ENCODE measurements at regions not wholly inside any gene's neighbourhood (a gene's known extent, or its start where the extent isn't known, plus 50 kb on each side); places are given as distances from the start of the nearest gene placed in this dataset.

DNA sequence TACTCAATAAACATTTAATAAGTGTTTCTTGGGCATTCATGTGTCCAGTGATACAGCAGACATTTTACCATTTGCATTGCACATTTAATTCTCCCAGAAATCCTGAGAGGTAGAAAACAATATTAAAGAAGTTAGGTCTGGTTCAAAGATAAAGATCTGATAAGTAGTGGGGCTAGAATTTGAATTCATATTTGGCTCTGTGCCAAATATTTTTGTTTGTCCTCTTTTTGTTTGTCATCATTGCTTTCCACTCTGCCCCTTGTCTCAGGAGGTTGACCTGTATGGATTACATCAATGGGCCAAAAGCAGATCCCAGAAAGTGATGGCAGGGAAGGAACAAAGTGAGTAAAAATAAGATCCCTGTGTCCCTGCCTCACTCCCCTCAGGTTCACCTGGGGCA, 441.9 kb upstream of the PKDCC start:
- peak overlapping the region; percentile 7 to 71 (median 44) for H3K27ac ChIP-seq
- H3K4me3 ChIP-seq: no peak overlapping the region
- H3K36me3 ChIP-seq: no peaks in the 10 kb centered on the region
- no peaks in the 10 kb centered on the region for H3K9me3 ChIP-seq
- TF ChIP-seq EP300 (IDR thresholded peaks at IDR 0.05): no peak
- TF ChIP-seq POLR2AphosphoS5 (IDR thresholded peaks at IDR 0.05): no peak
- TF ChIP-seq POLR2A (IDR thresholded peaks at IDR 0.05): no peak
- TF ChIP-seq, protein P1, sequence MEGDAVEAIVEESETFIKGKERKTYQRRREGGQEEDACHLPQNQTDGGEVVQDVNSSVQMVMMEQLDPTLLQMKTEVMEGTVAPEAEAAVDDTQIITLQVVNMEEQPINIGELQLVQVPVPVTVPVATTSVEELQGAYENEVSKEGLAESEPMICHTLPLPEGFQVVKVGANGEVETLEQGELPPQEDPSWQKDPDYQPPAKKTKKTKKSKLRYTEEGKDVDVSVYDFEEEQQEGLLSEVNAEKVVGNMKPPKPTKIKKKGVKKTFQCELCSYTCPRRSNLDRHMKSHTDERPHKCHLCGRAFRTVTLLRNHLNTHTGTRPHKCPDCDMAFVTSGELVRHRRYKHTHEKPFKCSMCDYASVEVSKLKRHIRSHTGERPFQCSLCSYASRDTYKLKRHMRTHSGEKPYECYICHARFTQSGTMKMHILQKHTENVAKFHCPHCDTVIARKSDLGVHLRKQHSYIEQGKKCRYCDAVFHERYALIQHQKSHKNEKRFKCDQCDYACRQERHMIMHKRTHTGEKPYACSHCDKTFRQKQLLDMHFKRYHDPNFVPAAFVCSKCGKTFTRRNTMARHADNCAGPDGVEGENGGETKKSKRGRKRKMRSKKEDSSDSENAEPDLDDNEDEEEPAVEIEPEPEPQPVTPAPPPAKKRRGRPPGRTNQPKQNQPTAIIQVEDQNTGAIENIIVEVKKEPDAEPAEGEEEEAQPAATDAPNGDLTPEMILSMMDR (IDR thresholded peaks at IDR 0.05): no peak
- H3K27me3 ChIP-seq: no peaks in the 10 kb centered on the region
- H3K4me1 ChIP-seq: peaks cover 6 to 40% (median 9%) of the 10 kb centered on the region in 3 donors
- no peak for ATAC-seq

DNA sequence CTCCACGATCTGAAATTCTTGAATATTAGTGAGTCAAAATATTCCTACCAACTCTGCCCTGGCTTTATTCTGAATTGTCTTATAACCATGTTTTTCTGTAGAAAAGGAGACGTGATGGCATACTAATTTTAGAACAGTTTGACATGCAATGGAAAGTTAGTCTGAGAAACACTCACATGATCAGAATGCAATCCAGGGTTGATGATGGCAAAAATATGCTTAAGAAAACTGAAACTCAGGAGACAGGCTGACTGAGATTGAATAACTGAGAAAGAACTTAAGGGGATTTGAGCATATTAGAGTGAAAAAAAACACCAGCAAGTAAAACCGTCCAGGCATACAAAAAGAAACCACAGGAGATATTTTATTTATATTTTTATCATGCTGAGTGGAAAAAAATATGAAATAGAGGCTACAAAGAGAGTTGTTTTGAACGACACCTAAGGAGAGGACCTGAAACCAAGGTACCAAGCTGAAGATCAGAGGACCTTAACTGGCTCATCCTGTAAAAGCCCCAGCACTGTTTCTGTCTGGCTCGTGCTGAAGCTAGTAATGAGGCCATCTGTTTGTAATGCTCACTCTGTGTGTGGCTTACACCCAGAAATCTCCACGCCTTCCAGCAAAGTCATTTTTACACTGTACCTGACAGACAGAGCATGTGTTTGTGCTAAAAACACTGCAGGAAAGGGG, 437.2 kb upstream of the PKDCC start:
- peaks cover 7 to 33% (median 10%) of the 10 kb centered on the region in 3 donors for H3K4me1 ChIP-seq
- H3K27ac ChIP-seq: peak overlapping the region; percentile 80 to 97 (median 86)
- no peak for TF ChIP-seq POLR2A (IDR thresholded peaks at IDR 0.05)
- WGBS, 2 donors (ENCODE audit: low coverage in 1 of 2): 6 to 24% methylated on average over 4 to 6 of the region's 6 CpGs
- peak overlapping the region in 1 of 2 donors; percentile 15 for H3K4me3 ChIP-seq
- H3K27me3 ChIP-seq: no peaks in the 10 kb centered on the region
- H3K36me3 ChIP-seq: no peaks in the 10 kb centered on the region
- peak; percentile 74 for ATAC-seq
- H3K9me3 ChIP-seq: no peaks in the 10 kb centered on the region

DNA sequence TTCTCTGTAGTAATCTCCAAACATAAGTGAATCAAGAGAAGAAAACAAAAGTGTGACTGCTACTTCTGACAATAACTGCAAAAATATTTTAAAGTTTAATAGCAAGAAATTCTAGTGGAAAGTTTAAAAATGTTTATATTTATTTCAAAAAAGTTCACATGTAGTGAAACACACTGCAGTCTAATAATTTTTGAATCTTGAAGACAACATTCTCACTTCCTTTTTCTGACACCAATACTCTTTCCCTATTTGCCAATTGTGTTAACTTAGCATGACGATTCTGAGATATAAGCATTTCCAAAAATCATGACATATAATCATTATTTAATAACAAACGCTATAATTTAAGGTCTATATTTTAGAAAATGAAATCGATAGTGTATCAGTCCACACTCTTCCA, 429.1 kb upstream of the PKDCC start:
- Histone ChIP-seq H3K36me3 (no peaks in the 10 kb centered on the region), H3K9me3 (no peaks in the 10 kb centered on the region), H3K27ac (no peak overlapping the region), H3K27me3 (no peaks in the 10 kb centered on the region), H3K4me1 (peaks cover 0 to 10% (median 0%) of the 10 kb centered on the region in 3 donors), H3K4me3 (no peak overlapping the region)
- WGBS, 2 donors (ENCODE audit: low coverage in 1 of 2): 72 to 85% methylated on average over 3 of the region's 3 CpGs
- no peak for ATAC-seq
- no peak for TF ChIP-seq POLR2A (IDR thresholded peaks at IDR 0.05)
- no peak for TF ChIP-seq POLR2AphosphoS5 (IDR thresholded peaks at IDR 0.05)
- TF ChIP-seq EP300 (IDR thresholded peaks at IDR 0.05): no peak
- TF ChIP-seq, protein P1 (IDR thresholded peaks at IDR 0.05): no peak

DNA sequence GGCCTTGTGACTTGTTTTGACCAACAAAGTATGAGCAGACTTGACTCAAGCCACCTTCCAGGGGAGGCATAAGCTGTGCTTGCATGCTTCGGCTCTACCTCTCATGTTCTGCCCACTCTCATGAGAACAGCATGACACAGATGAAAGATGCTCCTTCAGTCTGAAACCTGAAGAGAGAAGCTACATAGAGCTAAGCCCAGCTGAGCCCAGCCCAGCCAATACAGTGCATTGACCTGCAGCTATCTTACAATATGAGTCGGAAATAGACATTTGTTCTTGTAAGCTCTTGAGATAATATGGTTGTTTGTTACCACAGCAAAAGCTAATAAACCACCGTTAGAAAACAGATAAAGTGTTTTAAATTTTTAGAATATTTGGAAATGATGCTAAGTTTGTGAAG, 426.7 kb upstream of the PKDCC start:
- ATAC-seq: no peak
- Histone ChIP-seq H3K4me3 (no peak overlapping the region), H3K36me3 (no peaks in the 10 kb centered on the region), H3K27ac (no peak overlapping the region), H3K27me3 (no peaks in the 10 kb centered on the region), H3K9me3 (no peaks in the 10 kb centered on the region), H3K4me1 (peaks cover 0 to 20% (median 2%) of the 10 kb centered on the region in 3 donors)
- TF ChIP-seq EP300 (IDR thresholded peaks at IDR 0.05): no peak
- no peak for TF ChIP-seq POLR2A (IDR thresholded peaks at IDR 0.05)
- no peak for TF ChIP-seq POLR2AphosphoS5 (IDR thresholded peaks at IDR 0.05)
- TF ChIP-seq, protein P1 (IDR thresholded peaks at IDR 0.05): no peak
- 89 to 94% methylated on average over 3 of the region's 3 CpGs for whole genome bisulfite sequencing, 2 donors (ENCODE audit: low coverage in 1 of 2)

DNA sequence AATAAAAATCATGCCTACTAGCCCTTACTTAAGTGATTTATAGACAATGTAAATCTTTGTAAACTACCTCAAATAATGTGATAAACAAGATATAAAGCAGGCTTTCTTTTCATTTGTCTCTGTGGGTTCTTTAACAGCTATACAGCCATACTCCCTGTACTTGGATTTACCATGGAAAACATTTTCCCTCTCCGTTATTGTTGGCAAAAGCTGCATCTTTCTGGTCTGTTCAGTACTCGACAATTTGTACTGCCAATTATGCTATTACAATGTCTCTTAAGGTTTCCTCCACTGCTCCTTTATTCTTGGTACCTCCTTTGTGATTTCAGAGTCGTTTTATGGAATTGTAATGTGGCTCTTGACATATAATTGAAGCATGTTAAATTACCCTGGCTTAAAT, 426.3 kb upstream of the PKDCC start:
- 35 to 40% methylated on average over 3 of the region's 3 CpGs for WGBS, 2 donors (ENCODE audit: low coverage in 1 of 2)
- no peak overlapping the region for H3K4me3 ChIP-seq
- no peak for ATAC-seq
- H3K36me3 ChIP-seq: no peaks in the 10 kb centered on the region
- H3K27me3 ChIP-seq: no peaks in the 10 kb centered on the region
- H3K4me1 ChIP-seq: peaks cover 0 to 20% (median 2%) of the 10 kb centered on the region in 3 donors
- no peak overlapping the region for H3K27ac ChIP-seq
- TF ChIP-seq POLR2A (IDR thresholded peaks at IDR 0.05) (no peak), EP300 (IDR thresholded peaks at IDR 0.05) (no peak)
- no peaks in the 10 kb centered on the region for H3K9me3 ChIP-seq

DNA sequence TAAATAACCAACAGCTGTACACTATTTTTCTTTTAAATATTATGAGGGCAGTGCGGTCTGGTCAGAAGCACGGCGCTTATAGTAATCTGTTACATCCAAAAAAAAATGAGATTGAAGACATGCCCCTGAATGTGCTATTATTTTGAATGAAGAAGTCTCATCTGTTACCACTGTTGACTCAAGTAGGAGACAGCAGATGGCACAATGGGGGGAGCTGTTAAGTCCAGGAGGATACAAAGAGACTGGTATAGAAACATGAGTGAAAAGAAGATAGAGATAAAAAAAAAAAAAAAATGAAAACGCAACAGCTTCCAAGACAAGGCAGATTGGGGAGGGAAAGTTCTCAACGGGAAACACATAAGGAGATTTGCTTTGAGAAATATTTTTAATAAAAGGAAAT, 425.5 kb upstream of the PKDCC start:
- no peak for ATAC-seq
- TF ChIP-seq POLR2A (IDR thresholded peaks at IDR 0.05): no peak
- TF ChIP-seq, protein P1 (IDR thresholded peaks at IDR 0.05): no peak
- no peak for TF ChIP-seq POLR2AphosphoS5 (IDR thresholded peaks at IDR 0.05)
- no peak for TF ChIP-seq EP300 (IDR thresholded peaks at IDR 0.05)
- no peak overlapping the region for H3K4me3 ChIP-seq
- no peaks in the 10 kb centered on the region for H3K9me3 ChIP-seq
- no peak overlapping the region for H3K27ac ChIP-seq
- peaks cover 0 to 20% (median 2%) of the 10 kb centered on the region in 3 donors for H3K4me1 ChIP-seq
- WGBS, 2 donors (ENCODE audit: low coverage in 1 of 2): 81 to 88% methylated on average over 5 of the region's 5 CpGs
- H3K27me3 ChIP-seq: no peaks in the 10 kb centered on the region
- H3K36me3 ChIP-seq: no peaks in the 10 kb centered on the region
